GM18909 (cell line): ENCODE measurements at regions not wholly inside any gene's neighbourhood (a gene's known extent, or its start where the extent isn't known, plus 50 kb on each side); places are given as distances from the start of the nearest gene placed in this dataset.

ENCODE experiments used
- ATAC-seq: cut with Tn5 transposase; IDR thresholded peaks from one replicate; pipeline ENCODE4 v1.9.1; 2021; ENCODE audit warnings: mild to moderate bottlenecking; ENCODE audit not compliant: unreplicated experiment, poor library complexity

DNA sequence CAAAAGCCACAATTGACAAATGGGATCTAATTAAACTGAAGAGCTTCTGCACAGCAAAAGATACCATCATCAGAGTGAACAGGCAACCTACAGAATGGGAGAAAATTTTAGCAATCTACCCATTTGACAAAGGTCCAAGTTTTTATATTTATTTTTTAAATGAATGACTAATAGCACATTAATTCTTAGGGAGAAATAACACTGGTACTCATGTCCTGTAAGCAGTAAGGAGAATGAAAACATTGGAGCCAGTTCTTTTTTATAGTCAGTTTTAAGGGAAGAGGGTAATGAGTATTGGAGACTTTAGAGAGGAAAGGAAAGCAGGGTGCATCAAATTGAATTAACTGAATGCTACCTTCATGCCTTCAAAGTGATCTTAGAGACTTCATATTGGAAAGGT is 404.7 kb upstream of the TGFBR2 start:
- ATAC-seq = no peak

DNA sequence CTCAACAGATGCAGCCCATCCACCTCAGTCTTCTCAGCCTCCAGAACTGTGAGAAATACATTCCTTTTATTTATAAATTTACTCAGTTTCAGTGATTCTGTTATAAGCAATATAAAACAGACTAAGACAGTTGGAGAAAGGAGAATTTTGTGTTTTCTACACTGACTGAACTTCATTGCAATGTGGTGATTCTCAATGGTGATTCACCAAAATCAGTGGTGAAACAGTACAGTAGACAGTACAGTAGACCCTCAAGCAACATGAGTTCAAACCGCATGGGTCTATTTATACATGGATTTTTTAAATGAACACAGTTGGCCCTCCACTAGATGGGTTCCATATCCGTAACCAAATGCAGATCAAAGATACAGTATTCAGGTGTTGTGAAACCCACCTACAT is 403.1 kb upstream of the TGFBR2 start:
- ATAC-seq = no peak

DNA sequence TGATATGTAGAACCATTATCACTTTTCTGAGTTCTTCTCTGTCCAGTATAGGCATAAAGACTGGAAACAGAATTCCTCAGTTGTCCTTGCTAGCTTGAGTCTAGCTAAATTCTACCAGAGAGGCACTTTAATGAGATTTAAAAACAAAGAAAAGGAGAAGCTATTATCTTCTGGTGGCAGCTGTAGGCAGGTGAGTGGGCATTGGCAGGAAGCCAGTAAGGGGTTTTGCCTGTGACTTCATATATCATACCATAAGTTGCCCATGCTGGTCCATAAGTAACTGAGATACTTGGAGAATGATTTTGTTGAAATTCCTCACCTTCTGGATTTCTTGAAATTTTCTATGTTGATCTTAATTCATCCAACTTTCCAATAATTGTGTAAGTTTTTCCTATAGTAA is 402.3 kb upstream of the TGFBR2 start:
- ATAC-seq = no peak

DNA sequence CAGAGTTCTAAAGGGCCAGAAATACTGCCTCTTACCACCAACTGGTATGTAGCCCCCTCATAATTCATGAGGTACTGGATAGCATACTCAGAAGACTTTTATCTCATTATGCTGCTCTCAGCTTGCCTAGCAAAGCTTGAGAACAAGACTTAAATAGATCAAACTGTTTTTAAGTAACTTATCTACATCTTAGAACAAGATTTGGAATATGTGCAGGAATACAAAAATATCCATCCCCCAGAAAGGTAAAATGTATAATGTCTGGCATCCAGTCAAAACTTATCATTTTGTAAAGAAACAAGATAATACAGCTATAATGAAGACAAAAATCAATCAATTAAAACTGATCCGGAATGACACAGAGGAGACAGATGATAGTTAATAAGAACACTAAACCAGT is 400.4 kb upstream of the TGFBR2 start:
- ATAC-seq = no peak

DNA sequence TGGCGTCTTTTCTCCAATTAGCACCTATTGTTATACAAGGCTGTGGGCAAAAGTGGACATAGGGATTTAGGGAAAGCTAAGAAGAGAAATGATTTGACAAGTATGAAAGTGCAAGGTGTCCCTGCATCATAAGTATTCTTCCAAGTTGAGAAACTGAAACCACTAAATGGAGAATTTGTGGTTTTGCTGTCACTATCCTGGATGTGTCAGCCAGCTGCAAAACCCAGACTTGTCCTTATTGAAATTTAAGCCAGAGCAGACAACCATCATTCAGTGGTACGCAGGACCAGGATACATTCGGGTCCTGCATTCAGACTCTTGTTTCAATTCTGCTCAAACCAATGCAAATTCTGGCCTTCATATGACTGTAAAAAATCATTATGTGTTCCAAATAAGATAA is 384.8 kb upstream of the TGFBR2 start:
- ATAC-seq = no peak

DNA sequence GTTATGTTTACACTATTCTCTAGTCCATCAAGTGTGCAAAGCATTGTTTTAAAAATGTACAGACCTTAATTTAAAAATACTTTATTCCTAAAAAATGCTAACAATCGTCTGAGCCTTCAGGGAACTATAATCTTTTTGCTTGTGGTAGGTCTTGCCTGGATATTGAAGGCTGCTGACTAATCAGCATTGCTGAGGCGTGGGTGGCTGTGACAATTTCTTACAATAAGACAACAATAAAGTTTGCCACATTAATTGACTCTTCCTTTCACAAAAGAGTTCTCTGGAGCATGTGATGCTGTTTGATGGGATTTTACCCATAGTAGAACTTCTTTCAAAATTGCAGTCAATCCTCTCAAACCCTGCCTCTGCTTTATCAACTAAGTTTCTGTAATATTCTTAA is 384.0 kb upstream of the TGFBR2 start:
- no peak for ATAC-seq

DNA sequence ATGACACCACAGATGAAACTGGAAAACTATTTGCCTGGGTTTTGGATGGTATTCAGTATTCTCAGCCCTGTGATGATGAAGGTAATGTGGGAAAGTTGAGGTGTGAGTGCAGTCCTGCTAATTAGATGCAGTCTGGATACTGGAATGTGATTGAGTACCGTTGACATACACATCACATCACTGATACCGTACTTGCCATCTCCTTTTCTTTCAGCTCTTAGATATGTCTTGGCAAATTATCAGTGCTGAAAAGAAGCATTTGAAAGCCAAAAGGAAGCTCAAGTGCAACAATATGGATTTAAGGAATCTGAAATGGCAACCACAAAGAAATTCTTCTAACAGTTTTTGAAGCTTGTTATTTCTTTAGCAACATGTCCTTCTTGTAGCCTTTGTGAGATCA is 381.4 kb upstream of the TGFBR2 start:
- ATAC-seq = no peak

DNA sequence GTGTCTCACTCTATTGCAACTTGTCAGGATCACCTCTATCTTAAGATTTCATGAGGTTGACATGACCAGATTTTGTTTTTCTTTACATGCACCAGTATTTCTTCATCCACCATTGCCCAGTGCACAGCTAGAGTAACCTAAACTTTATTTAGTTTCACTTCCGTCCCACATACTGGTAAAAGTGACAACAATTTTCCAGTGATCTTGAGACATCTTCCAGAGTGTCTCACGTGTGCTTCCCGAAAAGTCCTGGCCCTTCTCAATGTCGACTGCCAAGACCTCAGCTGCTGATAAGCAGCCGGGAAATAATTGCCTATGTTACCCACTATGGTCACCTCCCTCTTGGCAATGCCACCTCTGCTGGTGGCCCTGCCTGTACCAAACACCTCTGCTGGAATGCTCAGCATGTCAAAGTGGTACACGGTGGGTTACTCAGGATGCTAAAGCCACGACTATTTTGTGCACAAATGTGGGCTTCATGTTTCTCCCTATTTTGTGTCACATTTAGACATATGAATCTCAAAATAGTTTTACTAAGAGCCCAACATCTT is 379.7 kb upstream of the TGFBR2 start:
- ATAC-seq = no peak

DNA sequence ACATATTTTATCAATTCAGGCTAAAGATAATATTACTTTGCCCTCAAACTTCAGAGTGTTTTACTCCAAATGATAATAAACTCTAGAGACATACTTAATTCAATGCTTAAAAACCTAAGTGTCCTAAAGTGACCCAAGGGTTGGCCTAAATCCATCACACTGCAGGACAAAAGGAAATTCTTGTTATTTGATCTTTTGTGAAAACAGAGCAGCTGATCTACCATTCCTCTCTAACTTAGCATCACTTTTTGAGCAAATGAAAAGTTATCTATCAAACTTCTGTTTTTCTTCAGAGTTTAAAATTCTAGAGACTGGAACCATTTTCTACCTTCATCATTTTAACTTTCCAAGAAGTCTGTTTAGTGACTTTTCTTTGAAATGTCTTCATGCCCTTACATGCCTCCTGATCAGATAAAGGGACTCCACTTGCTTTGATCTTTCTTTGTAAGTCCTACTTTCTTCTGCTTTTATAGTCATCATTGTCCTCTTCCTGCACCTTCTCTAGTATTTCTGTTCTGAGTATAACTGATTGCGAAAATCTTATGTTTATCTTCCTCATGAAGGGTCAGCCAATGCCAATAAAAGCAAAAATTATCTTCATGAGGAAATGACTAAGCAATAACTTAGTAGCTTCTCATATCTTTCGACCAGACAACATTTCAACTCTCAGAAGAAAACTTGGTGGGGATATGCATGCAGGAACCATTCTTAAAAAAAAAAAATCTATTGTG is 378.7 kb upstream of the TGFBR2 start:
- no peak for ATAC-seq

DNA sequence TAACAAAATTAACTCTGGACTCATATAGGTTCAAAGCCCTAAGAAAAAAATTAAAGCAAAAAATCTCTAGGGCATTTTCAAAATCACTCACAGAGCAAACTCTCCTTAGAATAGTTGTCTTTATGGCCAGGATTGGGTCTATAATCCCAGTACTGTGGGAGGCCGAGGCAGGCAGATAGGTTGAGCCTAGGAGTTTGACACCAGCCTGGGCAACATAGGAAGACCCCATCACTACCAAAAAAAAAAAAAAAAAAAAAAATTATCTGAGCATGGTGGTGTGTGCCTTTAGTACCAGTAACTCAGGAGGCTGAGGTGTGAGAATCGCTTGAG is 378.1 kb upstream of the TGFBR2 start:
- ATAC-seq = no peak

DNA sequence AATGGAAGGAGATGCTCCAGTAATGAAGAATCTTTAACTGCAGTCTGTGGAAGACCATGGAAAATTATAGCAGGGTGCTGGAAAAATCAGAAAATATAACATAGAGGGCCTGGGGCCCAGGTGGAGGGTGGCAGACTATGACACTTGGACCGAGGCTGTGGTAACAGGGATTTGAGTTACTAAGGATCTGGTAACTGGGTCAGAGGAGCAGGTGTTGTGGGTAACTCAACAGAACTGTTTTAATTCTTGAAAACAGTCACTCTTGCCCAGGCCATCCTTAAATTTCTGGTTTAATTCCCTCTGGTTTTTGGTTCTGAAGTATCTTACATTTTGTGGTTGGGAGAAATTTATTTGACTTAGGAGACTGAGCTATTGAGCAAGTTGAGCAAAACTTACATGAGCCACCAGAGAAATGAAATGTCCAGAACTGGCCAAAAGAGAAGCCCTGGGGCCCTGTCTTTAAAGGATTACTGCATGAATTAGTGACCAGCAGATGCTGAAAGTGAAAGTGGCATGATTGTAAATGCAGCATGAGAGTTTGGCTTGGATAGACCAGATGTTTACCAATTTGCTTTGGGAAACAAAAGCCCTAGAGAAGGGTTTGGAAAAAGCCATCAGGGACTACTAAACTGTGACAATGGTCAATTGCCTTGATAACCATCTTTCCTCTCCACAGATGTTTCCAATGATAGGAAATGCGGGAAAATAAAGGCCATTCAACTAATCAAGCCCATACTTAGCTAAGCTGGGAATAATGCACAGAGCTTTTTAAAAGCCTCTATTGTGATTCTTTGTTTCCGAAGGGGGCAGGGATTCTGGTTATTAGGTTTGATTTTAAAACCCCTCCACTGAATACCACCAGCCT is 374.9 kb upstream of the TGFBR2 start:
- ATAC-seq = no peak

DNA sequence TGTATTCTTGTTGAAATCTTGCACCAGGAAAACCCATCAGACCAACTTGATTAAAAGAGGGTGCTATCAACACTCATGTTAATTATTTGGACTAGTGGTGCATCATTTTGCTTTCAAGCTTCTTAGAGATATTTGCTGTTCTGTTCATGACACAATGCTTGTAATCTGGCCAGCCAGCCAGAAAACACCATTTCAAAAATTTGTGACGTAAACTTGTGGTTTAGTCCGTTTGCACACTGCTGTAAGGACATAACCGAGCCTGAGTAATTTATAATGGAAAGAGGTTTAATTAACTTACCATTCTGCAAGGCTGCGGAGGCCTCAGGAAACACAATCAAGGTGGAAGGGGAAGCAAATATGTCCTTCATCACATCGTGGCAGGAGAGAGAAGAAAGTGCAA is 374.3 kb upstream of the TGFBR2 start:
- no peak for ATAC-seq

DNA sequence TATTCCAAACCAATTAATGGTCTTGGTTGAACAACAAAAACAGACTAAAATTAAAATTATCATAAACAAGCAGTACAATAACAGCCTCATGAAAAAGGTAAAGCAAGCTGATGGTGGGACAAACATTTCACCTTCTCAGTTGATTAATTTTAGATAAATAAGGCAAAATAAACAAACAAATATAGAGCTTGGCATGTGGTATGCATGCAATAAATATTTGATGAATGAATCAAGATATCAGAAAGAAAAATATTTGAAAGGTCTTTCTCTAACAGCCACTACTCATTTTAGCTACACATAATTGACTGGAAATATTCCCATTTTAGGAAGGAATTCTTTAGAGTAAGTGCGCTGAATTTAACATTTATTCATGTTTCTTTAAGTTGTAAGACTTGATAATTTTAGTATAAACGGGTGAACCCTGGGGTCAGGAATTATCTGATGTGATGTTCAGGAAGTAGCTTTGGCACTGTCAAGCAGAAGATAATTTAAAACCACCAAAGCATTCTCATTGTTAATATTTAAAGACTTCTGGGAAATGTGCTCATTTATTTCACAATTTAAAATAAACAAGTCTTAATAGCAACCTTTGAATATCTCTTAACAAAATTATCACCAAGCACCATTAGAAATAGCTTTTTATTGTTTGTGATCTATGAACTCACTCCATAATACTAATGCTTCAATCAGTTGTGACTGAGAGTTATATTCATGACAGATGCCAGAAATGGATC is 372.3 kb upstream of the TGFBR2 start:
- ATAC-seq = no peak

DNA sequence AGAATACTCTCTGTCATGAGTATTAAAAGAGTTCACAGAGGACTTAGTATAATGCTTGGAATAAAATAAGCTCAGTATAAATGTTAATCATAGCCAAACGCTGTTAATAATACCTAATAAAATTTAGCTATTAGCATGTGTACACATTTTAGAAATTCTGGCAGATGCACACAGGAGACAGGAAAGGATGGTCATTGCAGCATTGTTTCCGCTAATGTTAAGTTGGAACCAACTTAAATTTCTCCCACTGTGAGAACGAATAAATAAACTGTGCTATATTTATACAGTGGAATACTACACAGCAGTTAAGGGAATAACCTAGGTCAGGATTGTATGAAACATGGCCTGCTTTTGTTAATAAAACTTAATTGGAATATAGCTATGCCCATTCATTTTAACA is 370.4 kb upstream of the TGFBR2 start:
- no peak for ATAC-seq

DNA sequence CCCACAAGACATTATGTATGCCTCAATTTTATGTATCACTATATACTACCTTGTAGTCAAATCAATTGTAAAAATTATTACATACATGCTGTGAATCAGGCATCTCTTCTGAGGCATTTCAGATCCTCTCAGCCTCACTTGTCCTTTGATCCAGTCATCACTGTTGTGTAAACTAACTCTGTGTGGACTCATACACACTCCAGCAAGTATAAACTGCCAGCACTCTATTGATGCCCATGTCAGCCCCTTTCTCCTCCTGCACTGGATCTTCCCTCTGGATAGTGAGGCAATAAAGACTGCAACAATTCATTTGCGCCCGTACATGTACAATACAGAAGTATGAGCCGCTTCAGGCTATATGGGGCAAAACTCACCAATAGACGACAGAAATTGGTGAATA is 364.7 kb upstream of the TGFBR2 start:
- no peak for ATAC-seq

DNA sequence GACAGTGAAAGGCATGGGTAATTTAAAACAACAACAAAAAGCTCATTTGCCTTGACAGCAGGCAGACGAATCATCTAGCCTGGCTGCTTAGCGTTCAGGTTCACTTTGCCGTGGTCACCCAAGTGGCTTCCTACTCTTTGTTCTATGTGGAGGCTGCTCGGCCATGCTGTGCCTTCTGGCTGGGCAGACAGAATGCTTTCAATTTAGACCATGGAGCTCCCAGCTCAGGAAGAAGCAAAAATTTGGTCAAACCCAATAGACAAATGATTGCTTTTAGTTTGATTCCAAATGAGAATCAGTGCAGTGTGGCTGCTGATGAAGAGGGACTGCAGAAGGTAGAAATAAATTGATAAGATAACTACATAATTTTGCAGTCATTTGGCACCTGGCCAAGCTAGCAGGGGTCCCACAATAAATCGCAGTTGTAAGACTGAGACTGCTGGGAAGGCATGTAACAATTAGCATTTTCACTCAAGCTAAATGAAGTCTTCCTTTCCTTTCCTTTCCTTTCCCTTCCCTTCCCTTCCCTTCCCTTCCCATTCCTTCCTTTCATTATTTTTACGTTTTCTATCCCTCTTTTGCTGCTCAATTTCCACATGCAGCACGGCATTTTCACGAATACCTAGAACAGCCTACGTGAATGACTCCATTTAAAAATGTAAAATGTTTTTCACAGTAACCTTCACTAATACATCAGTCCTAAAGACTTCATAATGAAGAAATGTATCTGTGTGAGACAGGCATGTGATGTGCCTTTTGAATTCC is 360.4 kb upstream of the TGFBR2 start:
- no peak for ATAC-seq

DNA sequence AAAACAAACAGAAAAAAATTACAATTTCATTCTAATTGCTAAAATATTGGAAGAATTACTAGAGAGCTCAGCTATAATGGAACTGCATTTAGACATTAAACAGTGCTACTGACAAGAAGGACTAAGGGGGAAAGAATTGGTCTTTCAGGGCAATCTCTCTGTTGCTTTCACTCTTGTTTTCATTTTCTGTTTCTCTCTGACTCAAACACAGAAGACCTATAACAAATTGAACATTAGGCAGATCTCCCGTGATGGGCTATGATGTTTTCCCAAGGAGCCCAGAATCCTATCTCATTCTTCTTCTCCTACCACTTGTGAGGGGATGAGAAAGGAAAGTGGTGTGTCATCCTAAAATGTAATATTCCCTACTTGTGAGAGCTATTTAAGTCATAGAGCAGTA is 358.0 kb upstream of the TGFBR2 start:
- peak; percentile 89 for ATAC-seq

DNA sequence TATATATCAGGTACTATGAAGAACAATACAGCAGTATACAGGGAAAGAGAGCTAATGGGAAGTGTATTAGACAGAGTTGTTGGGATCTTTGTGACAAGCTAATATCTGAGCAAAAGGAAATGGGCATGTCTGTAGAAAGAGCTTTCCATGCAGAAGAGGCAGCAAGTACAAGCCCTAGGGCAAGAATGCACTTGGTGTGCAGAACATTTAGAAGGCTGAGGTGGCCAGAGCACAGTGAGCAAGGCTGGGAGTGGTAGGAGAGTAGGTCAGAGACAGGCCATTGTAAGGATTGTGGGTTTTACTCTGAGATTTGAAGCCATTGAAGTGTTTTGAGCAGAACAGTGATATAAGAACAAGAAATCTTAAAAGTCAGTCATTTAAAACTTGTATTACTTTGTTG is 353.9 kb upstream of the TGFBR2 start:
- no peak for ATAC-seq

DNA sequence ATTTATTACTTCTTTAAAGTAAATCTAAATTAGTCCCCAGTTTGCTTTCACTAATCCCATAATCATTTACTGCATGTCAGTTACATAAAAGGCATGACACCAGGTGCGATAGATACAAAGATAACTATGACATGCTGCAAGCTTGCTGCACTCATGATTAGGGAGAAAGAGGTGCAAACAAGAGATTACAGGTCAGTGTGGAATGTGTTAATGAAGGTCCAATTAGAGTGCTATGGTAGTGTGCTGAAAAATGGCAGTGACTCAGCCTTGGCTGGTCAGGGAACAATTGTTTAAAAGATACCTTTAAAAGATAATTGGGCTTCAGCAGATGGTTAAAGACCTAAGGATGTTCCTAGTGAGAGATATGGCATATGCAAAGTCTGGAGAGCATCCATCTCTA is 352.6 kb upstream of the TGFBR2 start:
- no peak for ATAC-seq

DNA sequence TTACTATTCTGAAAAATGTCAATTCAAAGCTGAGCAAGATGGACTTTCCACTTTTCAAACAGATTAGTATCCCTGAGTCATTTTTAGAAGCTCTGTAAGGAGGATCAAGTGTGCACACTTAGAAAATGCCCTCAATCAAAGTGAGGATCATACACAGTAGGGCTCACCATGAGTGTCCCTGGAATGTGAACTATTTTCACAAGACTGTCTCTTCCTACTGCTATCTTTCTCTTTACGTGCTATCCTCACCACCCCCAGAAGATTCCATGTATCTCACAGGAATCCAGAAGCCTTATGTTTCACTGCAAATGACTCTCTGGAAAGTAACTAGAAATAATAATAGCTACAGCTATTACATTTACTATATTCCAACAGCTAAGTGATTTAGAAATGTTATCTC is 349.9 kb upstream of the TGFBR2 start:
- ATAC-seq = no peak
